ENCODE measurements at regions not wholly inside any gene's neighbourhood (a gene's known extent, or its start where the extent isn't known, plus 50 kb on each side); places are given as distances from the start of the nearest gene placed in this dataset.

DNA sequence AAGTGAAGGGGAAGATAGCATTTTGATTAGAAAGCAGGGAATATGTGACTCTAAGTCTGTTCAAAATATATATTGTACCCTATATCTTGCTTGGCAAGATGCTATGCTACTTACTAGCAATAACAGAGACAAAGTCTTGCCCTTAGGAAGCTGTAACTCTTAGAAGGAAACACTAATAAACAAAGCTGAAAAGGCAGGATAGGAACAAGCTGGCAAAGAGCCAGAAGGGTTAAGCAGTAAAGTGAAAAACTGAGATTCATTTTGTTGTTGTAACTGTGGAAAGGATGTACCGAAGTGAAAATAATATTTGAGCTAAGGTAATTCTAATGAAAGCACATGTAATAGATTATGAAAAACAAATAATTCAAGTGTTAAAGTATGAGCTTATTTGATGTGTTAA, 527.1 kb upstream of the FLRT2 start:
- no peak overlapping the region for H2BK5ac ChIP-seq (ENCODE audit: low read depth, low read length, poor library complexity, severe bottlenecking)
- no peak overlapping the region for H2BK120ac ChIP-seq (ENCODE audit: low read depth, low read length)
- H3K9ac ChIP-seq (ENCODE audit: low read length): no peak overlapping the region
- H4K91ac ChIP-seq (ENCODE audit: low read length): no peak overlapping the region
- 100% methylated on average over 1 of the region's 1 CpG for WGBS
- H2AK5ac ChIP-seq (ENCODE audit: low read length, severe bottlenecking): no peak overlapping the region
- no peak overlapping the region for H4K8ac ChIP-seq (ENCODE audit: low read length)
- H3K18ac ChIP-seq (ENCODE audit: low read depth in 1 of 2, low read length in 2 of 2): no peak overlapping the region
- H3K36me3 ChIP-seq (ENCODE audit: control insufficient read depth in 1 of 2, insufficient read depth in 2 of 2, low read depth in 1 of 2, low read length in 2 of 2): no peaks in the 10 kb centered on the region
- no peaks in the 10 kb centered on the region for H3K4me1 ChIP-seq (ENCODE audit: control insufficient read depth, insufficient read depth, low read depth, low read length)
- no peak overlapping the region for H3K27ac ChIP-seq (ENCODE audit: low read length, poor library complexity, severe bottlenecking)
- H3K14ac ChIP-seq (ENCODE audit: low read length in 2 of 2): no peak overlapping the region
- H3K23ac ChIP-seq (ENCODE audit: low read length in 2 of 2): no peak overlapping the region
- no peak overlapping the region for H2AFZ ChIP-seq (ENCODE audit: low read depth, low read length)
- no peak overlapping the region for H2BK12ac ChIP-seq (ENCODE audit: low read length in 2 of 2)
- H3K9me3 ChIP-seq (ENCODE audit: control insufficient read depth, low read length): no peaks in the 10 kb centered on the region
- peak; percentile 9 for DNase-seq
- H3K4me3 ChIP-seq (ENCODE audit: insufficient read depth in 1 of 2, low read depth in 1 of 2, low read length in 2 of 2): no peak overlapping the region
- H2BK15ac ChIP-seq (ENCODE audit: low read depth, poor library complexity, severe bottlenecking): no peak overlapping the region
- no peak overlapping the region for H3K4me2 ChIP-seq (ENCODE audit: low read length, poor library complexity, severe bottlenecking)
- H3K4ac ChIP-seq (ENCODE audit: low read depth in 1 of 2, low read length in 2 of 2): no peak overlapping the region
- no peaks in the 10 kb centered on the region for H3K79me1 ChIP-seq (replicated peaks; ENCODE audit: low read length, poor library complexity, severe bottlenecking)
- no peaks in the 10 kb centered on the region for H3K27me3 ChIP-seq (ENCODE audit: control insufficient read depth in 1 of 2, insufficient read depth in 1 of 2, low read length in 2 of 2)

- Histone ChIP-seq H3K4me1 (ENCODE audit: control insufficient read depth, insufficient read depth, low read depth, low read length) (no peaks in the 10 kb centered on the region), H4K8ac (ENCODE audit: low read length) (no peak overlapping the region), H2AK5ac (ENCODE audit: low read length, severe bottlenecking) (no peak overlapping the region), H2BK5ac (ENCODE audit: low read depth, low read length, poor library complexity, severe bottlenecking) (no peak overlapping the region), H3K18ac (ENCODE audit: low read depth in 1 of 2, low read length in 2 of 2) (no peak overlapping the region), H3K4me2 (ENCODE audit: low read length, poor library complexity, severe bottlenecking) (no peak overlapping the region), H3K4me3 (ENCODE audit: insufficient read depth in 1 of 2, low read depth in 1 of 2, low read length in 2 of 2) (no peak overlapping the region), H2BK15ac (ENCODE audit: low read depth, poor library complexity, severe bottlenecking) (no peak overlapping the region), H3K9me3 (ENCODE audit: control insufficient read depth, low read length) (no peaks in the 10 kb centered on the region), H2AFZ (ENCODE audit: low read depth, low read length) (no peak overlapping the region), H3K4ac (ENCODE audit: low read depth in 1 of 2, low read length in 2 of 2) (no peak overlapping the region), H3K36me3 (ENCODE audit: control insufficient read depth in 1 of 2, insufficient read depth in 2 of 2, low read depth in 1 of 2, low read length in 2 of 2) (no peaks in the 10 kb centered on the region), H3K27ac (ENCODE audit: low read length, poor library complexity, severe bottlenecking) (no peak overlapping the region), H3K14ac (ENCODE audit: low read length in 2 of 2) (no peak overlapping the region), H3K79me1 (replicated peaks; ENCODE audit: low read length, poor library complexity, severe bottlenecking) (no peaks in the 10 kb centered on the region), H2BK12ac (ENCODE audit: low read length in 2 of 2) (no peak overlapping the region), H3K23ac (ENCODE audit: low read length in 2 of 2) (no peak overlapping the region), H4K91ac (ENCODE audit: low read length) (no peak overlapping the region), H3K27me3 (ENCODE audit: control insufficient read depth in 1 of 2, insufficient read depth in 1 of 2, low read length in 2 of 2) (no peaks in the 10 kb centered on the region), H3K9ac (ENCODE audit: low read length) (no peak overlapping the region), H2BK120ac (ENCODE audit: low read depth, low read length) (no peak overlapping the region)
- DNase-seq: no peak
These were observed 526.1 kb upstream of the FLRT2 start for GRCh38 chr14:85003805-85004204.

DNA sequence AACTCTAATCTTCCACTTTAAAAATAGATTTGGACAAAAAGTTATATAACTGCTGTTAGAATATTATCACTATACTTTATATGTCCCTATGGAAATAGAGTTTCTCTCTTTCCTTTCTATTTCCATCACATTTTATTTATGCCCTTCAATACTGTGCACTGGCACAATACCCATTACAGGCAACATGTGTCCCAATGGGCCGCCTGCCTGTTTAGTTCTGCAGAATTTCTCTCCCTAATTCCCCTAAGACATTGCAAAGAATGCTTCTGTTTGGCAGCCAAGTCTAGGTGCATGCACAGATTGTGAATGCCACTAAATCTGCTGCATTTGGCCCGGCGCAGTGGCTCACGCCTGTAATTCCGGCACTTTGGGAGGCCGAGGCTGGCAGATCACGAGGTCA, 520.4 kb upstream of the FLRT2 start:
- 97% methylated on average over 7 of the region's 7 CpGs for whole genome bisulfite sequencing
- no peak overlapping the region for H3K18ac ChIP-seq (ENCODE audit: low read depth in 1 of 2, low read length in 2 of 2)
- H3K27ac ChIP-seq (ENCODE audit: low read length, poor library complexity, severe bottlenecking): no peak overlapping the region
- H2AK5ac ChIP-seq (ENCODE audit: low read length, severe bottlenecking): no peak overlapping the region
- H3K9ac ChIP-seq (ENCODE audit: low read length): no peak overlapping the region
- no peaks in the 10 kb centered on the region for H3K36me3 ChIP-seq (ENCODE audit: control insufficient read depth in 1 of 2, insufficient read depth in 2 of 2, low read depth in 1 of 2, low read length in 2 of 2)
- no peak overlapping the region for H2BK15ac ChIP-seq (ENCODE audit: low read depth, poor library complexity, severe bottlenecking)
- H3K27me3 ChIP-seq (ENCODE audit: control insufficient read depth in 1 of 2, insufficient read depth in 1 of 2, low read length in 2 of 2): no peaks in the 10 kb centered on the region
- H2BK120ac ChIP-seq (ENCODE audit: low read depth, low read length): no peak overlapping the region
- no peak overlapping the region for H3K23ac ChIP-seq (ENCODE audit: low read length in 2 of 2)
- H3K79me1 ChIP-seq (replicated peaks; ENCODE audit: low read length, poor library complexity, severe bottlenecking): no peaks in the 10 kb centered on the region
- H4K8ac ChIP-seq (ENCODE audit: low read length): no peak overlapping the region
- no peaks in the 10 kb centered on the region for H3K9me3 ChIP-seq (ENCODE audit: control insufficient read depth, low read length)
- no peaks in the 10 kb centered on the region for H3K4me1 ChIP-seq (ENCODE audit: control insufficient read depth, insufficient read depth, low read depth, low read length)
- no peak overlapping the region for H2BK12ac ChIP-seq (ENCODE audit: low read length in 2 of 2)
- no peak for DNase-seq
- H4K91ac ChIP-seq (ENCODE audit: low read length): peak overlapping the region; percentile 39
- no peak overlapping the region for H2BK5ac ChIP-seq (ENCODE audit: low read depth, low read length, poor library complexity, severe bottlenecking)
- no peak overlapping the region for H3K4me2 ChIP-seq (ENCODE audit: low read length, poor library complexity, severe bottlenecking)
- no peak overlapping the region for H3K4ac ChIP-seq (ENCODE audit: low read depth in 1 of 2, low read length in 2 of 2)
- no peak overlapping the region for H3K4me3 ChIP-seq (ENCODE audit: insufficient read depth in 1 of 2, low read depth in 1 of 2, low read length in 2 of 2)
- H2AFZ ChIP-seq (ENCODE audit: low read depth, low read length): no peak overlapping the region
- no peak overlapping the region for H3K14ac ChIP-seq (ENCODE audit: low read length in 2 of 2)

DNA sequence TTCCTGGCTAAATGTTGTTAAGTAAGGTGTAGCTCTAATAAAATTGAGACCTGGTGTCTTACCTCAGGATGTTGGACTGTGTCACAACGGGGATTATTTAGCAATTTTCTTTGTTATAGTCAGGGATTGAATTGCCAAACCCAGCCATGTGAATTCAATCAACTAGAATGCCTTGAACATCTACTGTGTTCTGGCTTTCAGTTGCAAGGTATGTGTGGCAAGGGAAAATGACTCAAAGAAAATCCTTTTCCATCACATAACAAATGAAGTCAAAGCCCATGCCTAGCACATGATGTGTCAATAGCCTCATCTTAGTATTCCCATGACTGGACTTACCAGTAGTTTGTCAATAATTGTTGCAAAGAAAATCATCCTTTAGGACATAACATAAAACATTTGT, 519.8 kb upstream of the FLRT2 start:
- Histone ChIP-seq H3K9ac (ENCODE audit: low read length) (no peak overlapping the region), H3K4ac (ENCODE audit: low read depth in 1 of 2, low read length in 2 of 2) (no peak overlapping the region), H3K14ac (ENCODE audit: low read length in 2 of 2) (no peak overlapping the region), H3K4me3 (ENCODE audit: insufficient read depth in 1 of 2, low read depth in 1 of 2, low read length in 2 of 2) (no peak overlapping the region), H3K18ac (ENCODE audit: low read depth in 1 of 2, low read length in 2 of 2) (no peak overlapping the region), H3K4me1 (ENCODE audit: control insufficient read depth, insufficient read depth, low read depth, low read length) (no peaks in the 10 kb centered on the region), H2BK5ac (ENCODE audit: low read depth, low read length, poor library complexity, severe bottlenecking) (no peak overlapping the region), H3K79me1 (replicated peaks; ENCODE audit: low read length, poor library complexity, severe bottlenecking) (no peaks in the 10 kb centered on the region), H2AFZ (ENCODE audit: low read depth, low read length) (no peak overlapping the region), H3K27me3 (ENCODE audit: control insufficient read depth in 1 of 2, insufficient read depth in 1 of 2, low read length in 2 of 2) (no peaks in the 10 kb centered on the region), H4K8ac (ENCODE audit: low read length) (no peak overlapping the region), H3K9me3 (ENCODE audit: control insufficient read depth, low read length) (no peaks in the 10 kb centered on the region), H2BK12ac (ENCODE audit: low read length in 2 of 2) (no peak overlapping the region), H3K27ac (ENCODE audit: low read length, poor library complexity, severe bottlenecking) (no peak overlapping the region), H4K91ac (ENCODE audit: low read length) (no peak overlapping the region), H2BK15ac (ENCODE audit: low read depth, poor library complexity, severe bottlenecking) (no peak overlapping the region), H3K36me3 (ENCODE audit: control insufficient read depth in 1 of 2, insufficient read depth in 2 of 2, low read depth in 1 of 2, low read length in 2 of 2) (no peaks in the 10 kb centered on the region), H3K4me2 (ENCODE audit: low read length, poor library complexity, severe bottlenecking) (no peak overlapping the region), H2BK120ac (ENCODE audit: low read depth, low read length) (no peak overlapping the region), H3K23ac (ENCODE audit: low read length in 2 of 2) (no peak overlapping the region), H2AK5ac (ENCODE audit: low read length, severe bottlenecking) (no peak overlapping the region)
- WGBS: 83% methylated on average over 1 of the region's 1 CpG
- no peak for DNase-seq
